ENCODE measurements at regions not wholly inside any gene's neighbourhood (a gene's known extent, or its start where the extent isn't known, plus 50 kb on each side); places are given as distances from the start of the nearest gene placed in this dataset.

- no peak for DNase-seq (ENCODE audit: low spot score)
- intact Hi-C loops (cut with DNase I) = no loop called here
Observed at GRCh38 chr1:13918862-13919261, 218.9 kb downstream of the PRDM2 start.

DNA sequence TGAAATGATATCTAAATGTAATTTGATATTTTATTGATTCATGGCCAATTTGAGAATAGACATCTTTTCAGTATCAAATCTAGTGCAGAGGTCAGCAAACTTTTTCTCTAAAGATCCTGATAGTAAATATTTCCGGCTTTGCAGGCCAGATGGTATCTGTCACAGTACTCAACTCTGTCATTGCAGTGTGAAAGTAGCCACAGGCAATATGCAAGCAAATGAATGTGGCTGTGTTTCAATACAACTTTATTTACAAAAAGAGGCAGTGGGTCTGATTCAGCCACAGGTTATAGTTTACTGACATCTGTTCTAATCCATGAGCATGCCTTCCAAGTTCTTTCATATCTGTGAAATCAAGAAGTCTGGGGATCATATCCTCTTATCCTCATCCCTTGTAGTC lies 221.2 kb downstream of the PRDM2 start:
- DNase-seq (ENCODE audit: low spot score) = no peak
- intact Hi-C loops (cut with DNase I) = no loop called here

DNA sequence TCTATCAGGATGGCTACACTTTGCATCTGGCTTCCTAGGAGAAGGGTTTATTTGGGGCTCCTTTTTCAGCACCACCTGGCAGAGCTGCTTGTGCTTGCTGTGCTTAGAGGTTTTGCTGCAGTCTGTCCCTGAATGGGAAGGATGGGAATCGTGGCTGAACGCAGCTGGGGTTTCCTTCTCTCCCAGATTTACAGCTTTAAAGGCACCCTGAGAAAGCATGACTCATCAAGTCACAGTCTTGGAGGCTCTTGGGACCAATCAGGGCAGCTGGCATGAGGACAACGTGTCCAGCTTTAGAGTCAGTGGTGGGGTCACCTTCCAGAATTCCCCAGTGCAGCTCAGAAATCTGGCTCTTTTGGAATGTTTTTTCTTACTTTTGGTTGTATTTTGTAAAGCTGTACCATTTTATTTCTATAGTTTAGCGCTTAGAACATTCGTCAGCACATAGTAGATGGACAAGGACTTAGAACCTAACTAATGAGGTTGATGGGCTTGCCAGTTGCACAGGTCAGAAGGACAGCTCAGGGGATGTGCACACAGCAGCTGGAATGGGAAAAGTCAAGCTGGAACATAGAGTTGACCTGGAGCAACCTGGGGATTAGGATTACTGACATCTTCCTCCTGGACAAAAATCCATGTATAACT lies 222.6 kb downstream of the PRDM2 start:
- no peak for DNase-seq (ENCODE audit: low spot score)
- intact Hi-C loops (cut with DNase I) = no loop called here

GRCh38 chr1:13926556-13926955 lies 226.6 kb downstream of the PRDM2 start:
- intact Hi-C loops (cut with DNase I) = no loop called here
- DNase-seq (ENCODE audit: low spot score) = no peak

- intact Hi-C loops (cut with DNase I) = no loop called here
- DNase-seq (ENCODE audit: low spot score) = no peak
Observed at GRCh38 chr1:13927736-13928135, 227.7 kb downstream of the PRDM2 start.

DNA sequence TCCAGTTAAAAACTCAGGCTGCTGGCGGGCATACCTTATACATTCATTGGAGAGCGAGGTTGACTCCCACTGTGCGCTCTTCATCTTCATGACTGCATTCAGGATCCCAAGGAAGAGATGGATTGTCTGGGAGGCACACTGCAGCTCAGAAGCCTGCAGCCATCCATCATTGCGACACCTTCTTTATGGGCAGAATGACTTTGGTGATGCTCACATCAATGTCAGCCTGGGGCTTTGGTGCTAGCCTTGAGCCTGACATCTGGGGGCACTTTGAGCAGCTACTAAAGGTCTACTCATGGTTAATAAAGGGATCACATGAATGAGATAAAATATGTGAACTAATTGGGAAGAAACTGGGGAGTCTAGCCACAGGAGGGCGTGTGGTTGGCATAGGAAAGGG lies 229.3 kb downstream of the PRDM2 start:
- DNase-seq (ENCODE audit: low spot score) = no peak

DNA sequence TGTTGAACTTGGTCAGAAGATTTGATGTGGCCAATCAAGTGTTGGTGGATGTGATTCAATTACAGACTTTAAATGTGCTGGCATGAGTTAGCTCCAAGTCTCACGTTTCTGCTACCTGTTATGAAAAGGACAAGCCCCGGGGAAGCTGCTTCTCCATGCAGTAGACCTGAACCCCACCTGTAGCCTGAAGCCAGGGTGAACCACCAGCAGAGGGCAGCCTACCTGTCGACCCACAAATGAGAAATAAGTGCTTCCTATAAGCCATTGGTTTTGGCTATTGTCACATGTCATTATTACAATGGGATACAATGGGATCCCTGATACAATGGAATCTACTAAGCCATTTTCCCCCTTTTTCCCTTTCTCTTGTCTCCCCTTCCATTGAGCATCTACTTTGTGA lies 230.2 kb downstream of the PRDM2 start:
- DNase-seq (ENCODE audit: low spot score) = no peak

More for the DNA sequence above, 229.3 kb downstream of the PRDM2 start:
- intact Hi-C loops (cut with DNase I) = no loop called here

GRCh38 chr1:13931226-13931625 lies 231.2 kb downstream of the PRDM2 start:
- no peak for DNase-seq (ENCODE audit: low spot score)
- intact Hi-C loops (cut with DNase I) = no loop called here

More for the DNA sequence above, 230.2 kb downstream of the PRDM2 start:
- intact Hi-C loops (cut with DNase I) = no loop called here

GRCh38 chr1:13935336-13935735 lies 235.3 kb downstream of the PRDM2 start:
- intact Hi-C loops (cut with DNase I) = no loop called here

DNA sequence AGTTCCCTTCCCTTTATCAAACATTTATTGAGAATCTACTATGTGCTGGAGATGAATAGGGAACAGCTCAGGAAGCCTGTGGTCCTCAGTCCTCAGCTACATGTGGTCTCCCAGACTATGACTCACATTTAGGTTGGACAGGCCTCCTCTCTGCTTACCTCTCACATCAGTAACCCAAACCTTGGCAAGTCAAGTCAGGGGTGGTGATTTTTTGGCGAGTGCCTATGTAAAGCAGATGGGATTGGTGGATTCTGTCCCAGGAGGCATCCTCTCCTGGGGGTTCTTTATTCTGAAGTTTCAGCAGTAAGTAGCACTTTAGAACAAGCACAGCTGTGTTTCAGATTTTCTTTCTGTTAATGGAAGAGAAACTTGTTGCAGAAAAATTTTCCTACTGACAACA lies 241.3 kb downstream of the PRDM2 start:
- DNase-seq (ENCODE audit: low spot score) = no peak
- intact Hi-C loops (cut with DNase I) = no loop called here

More at GRCh38 chr1:13935336-13935735, 235.3 kb downstream of the PRDM2 start:
- no peak for DNase-seq (ENCODE audit: low spot score)

DNA sequence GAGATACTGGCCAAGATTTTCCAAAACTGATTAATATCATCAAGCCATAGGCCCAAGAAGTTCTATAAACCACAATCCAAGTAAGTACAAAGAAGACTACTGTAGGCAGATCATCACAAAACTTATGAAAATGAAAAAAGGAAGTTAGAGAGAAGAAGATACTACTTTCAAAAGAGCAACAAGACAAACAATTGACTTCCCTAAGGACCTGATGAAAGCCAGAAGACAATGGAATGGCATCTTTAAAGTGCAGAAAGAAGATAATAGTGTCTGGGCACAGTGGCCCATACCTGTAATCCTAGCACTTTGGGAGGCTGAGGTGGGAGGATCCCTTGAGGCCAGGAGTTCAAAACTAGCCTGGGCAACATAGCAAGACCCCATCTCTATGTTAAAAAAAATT lies 243.1 kb downstream of the PRDM2 start:
- intact Hi-C loops (cut with DNase I) = no loop called here
- DNase-seq (ENCODE audit: low spot score) = no peak

GRCh38 chr1:13945856-13946255 lies 245.9 kb downstream of the PRDM2 start:
- intact Hi-C loops (cut with DNase I) = no loop called here
- no peak for DNase-seq (ENCODE audit: low spot score)

DNA sequence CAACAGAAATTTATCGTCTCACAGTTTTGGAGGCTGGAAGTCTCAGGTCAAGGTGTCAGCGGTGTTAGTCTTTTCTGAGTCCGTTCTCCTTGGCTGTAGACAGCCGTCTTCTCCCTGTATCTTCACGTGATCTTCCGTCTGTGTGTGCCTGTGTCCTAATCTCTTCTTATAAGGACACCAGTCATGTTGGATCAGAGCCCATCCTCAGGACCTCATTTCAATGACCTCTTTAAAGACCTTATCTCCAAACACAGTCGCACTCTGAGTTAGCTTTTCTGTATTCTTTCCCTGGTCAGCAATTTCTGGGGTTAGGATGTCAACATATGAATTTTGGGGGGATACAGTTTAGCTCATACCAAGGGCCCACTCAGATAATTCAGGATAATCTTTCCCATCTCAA lies 247.7 kb downstream of the PRDM2 start:
- DNase-seq (ENCODE audit: low spot score) = no peak
- intact Hi-C loops (cut with DNase I) = no loop called here

GRCh38 chr1:13948396-13948795 lies 248.4 kb downstream of the PRDM2 start:
- no peak for DNase-seq (ENCODE audit: low spot score)
- intact Hi-C loops (cut with DNase I) = no loop called here

- intact Hi-C loops (cut with DNase I) = no loop called here
- DNase-seq (ENCODE audit: low spot score) = no peak
Observed at GRCh38 chr1:13948888-13949391, 249.0 kb downstream of the PRDM2 start.

DNA sequence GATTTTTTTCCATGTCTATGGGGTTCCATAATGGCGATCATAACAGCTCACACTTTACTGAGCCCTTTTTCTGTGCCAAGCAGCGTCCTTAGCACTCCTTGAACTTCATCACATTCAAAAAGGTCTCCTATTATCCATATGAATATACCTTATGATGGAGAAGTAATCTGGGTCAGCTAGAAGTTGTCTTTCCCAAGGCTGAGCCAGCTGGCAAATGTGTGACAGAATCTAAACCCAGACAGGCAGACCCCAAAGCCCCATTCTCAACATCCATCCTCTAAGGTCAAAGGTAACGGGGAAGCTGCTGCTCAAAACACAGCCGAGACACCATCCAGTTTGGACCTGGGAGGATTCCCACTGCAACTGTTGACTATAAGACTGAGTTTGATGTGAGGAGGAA lies 249.6 kb downstream of the PRDM2 start:
- intact Hi-C loops (cut with DNase I) = no loop called here
- no peak for DNase-seq (ENCODE audit: low spot score)

GRCh38 chr1:13950637-13951036 lies 250.6 kb downstream of the PRDM2 start:
- intact Hi-C loops (cut with DNase I) = no loop called here
- no peak for DNase-seq (ENCODE audit: low spot score)

DNA sequence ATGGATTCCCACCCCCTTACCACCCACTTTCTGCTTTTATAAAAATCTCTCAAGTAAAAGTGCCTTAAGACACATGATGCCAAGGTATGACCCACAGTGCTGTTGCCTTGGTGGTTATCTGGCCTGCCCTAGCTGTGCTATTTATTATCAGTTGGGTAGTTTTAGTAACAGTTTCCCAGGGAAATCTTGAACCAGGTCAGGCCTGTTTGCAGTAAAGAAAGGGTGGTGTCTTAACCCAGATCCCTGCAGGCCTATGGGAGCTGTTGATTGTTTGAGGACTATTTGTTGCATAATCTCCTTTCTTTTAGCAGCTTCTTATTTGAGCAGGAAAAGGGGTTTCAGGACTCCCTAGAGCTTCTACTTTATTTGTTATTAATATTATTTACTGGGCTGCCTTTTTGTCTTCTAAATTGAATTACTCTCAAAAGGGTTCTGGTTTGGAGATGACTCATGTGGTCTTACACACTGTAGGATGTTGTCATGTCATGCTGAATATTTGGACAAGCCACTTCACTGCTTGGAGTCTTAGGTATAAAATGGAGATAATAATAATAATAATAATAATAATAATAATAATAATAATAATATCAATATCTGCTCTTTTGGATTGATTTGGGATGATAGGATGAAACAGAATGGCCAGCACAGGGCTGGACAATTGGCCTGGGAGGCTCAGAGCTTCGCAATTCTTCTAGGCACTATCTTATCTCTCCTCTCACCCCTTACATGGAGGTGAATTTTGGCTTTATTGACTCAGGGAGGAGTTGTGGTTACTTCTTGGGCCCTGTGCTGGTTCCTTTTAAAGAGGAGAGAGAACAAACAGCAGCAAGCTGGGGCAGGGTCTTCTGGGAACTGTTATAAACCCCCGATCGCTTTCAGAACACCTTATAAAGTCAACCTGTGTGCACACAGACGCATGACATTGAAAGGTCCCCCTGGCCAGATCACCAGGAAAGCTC lies 252.1 kb downstream of the PRDM2 start:
- intact Hi-C loops (cut with DNase I) = no loop called here
- DNase-seq (ENCODE audit: low spot score) = no peak

GRCh38 chr1:13952985-13953384 lies 253.0 kb downstream of the PRDM2 start:
- intact Hi-C loops (cut with DNase I) = no loop called here
- DNase-seq (ENCODE audit: low spot score) = no peak

- intact Hi-C loops (cut with DNase I) = no loop called here
- no peak for DNase-seq (ENCODE audit: low spot score)
Observed at GRCh38 chr1:13956393-13956792, 256.4 kb downstream of the PRDM2 start.

Data from cardiac septum (tissue), 1 donor.